DMS 273 treated with DMSO at 0.1 percent for 48 hours (cell line): ENCODE measurements at regions not wholly inside any gene's neighbourhood (a gene's known extent, or its start where the extent isn't known, plus 50 kb on each side); places are given as distances from the start of the nearest gene placed in this dataset.
"Not testable (repeated sequence)": the region's sequence is repeated elsewhere in the genome, so short reads cannot be mapped to it uniquely, and the experiment has no call there.

Experiments
- DNase-seq: peaks from one replicate; lab custom pipeline; 2025; lab: John Stamatoyannopoulos, UW

GRCh38 chr11:79506124-79506523, 65.3 kb upstream of the TENM4 start:
- no peak for DNase-seq

- no peak for DNase-seq
These were observed 62.2 kb upstream of the TENM4 start for GRCh38 chr11:79503028-79503427.

GRCh38 chr11:79501707-79502106, 60.9 kb upstream of the TENM4 start:
- no peak for DNase-seq

GRCh38 chr11:79499929-79500328, 59.1 kb upstream of the TENM4 start:
- not testable (repeated sequence) for DNase-seq

- DNase-seq = no peak
These were observed 57.8 kb upstream of the TENM4 start for GRCh38 chr11:79498667-79499066.

GRCh38 chr11:79493555-79494171, 52.8 kb upstream of the TENM4 start:
- DNase-seq = peak; percentile 4

- no peak for DNase-seq
These were observed 51.2 kb upstream of the TENM4 start for GRCh38 chr11:79492008-79492407.
